ENCODE measurements at regions not wholly inside any gene's neighbourhood (a gene's known extent, or its start where the extent isn't known, plus 50 kb on each side); places are given as distances from the start of the nearest gene placed in this dataset.

GRCh38 chr6:163710532-163711470 is 296.3 kb downstream of the QKI start:
- TF ChIP-seq, protein P1, sequence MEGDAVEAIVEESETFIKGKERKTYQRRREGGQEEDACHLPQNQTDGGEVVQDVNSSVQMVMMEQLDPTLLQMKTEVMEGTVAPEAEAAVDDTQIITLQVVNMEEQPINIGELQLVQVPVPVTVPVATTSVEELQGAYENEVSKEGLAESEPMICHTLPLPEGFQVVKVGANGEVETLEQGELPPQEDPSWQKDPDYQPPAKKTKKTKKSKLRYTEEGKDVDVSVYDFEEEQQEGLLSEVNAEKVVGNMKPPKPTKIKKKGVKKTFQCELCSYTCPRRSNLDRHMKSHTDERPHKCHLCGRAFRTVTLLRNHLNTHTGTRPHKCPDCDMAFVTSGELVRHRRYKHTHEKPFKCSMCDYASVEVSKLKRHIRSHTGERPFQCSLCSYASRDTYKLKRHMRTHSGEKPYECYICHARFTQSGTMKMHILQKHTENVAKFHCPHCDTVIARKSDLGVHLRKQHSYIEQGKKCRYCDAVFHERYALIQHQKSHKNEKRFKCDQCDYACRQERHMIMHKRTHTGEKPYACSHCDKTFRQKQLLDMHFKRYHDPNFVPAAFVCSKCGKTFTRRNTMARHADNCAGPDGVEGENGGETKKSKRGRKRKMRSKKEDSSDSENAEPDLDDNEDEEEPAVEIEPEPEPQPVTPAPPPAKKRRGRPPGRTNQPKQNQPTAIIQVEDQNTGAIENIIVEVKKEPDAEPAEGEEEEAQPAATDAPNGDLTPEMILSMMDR (optimal IDR thresholded peaks at IDR 0.05 in 1 of 3, IDR thresholded peaks at IDR 0.05 in 1 of 3, conservative IDR thresholded peaks at IDR 0.05 in 1 of 3; ENCODE audit: extremely low read depth in 1 of 3, insufficient read depth in 2 of 3, low read length in 3 of 3), result no peak
- no peak for TF ChIP-seq EZH2 (IDR thresholded peaks at IDR 0.05; ENCODE audit: low read length)

Measured in keratinocyte (primary cell).